ENCODE measurements at regions not wholly inside any gene's neighbourhood (a gene's known extent, or its start where the extent isn't known, plus 50 kb on each side); places are given as distances from the start of the nearest gene placed in this dataset.

DNA sequence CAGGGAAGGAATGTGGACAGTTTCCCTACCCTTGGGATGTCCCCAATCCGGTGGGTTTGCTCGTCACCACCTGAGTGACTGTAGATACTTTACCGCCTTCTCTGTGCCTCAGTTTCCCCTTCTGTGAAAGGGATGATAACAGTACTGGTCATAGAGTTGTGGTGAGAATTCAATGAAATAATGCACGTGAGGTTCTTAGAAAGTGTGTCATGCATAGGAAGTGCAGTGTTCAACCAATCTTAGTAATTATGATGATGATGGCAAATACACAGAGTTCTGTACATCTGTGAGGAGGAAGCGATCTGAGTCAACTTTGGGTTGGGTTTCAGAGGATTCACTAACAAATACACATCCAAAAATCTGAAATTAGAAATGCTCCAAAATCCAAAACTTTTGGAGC lies 114.6 kb upstream of the HS3ST2 start:
- TF ChIP-seq, protein P1, sequence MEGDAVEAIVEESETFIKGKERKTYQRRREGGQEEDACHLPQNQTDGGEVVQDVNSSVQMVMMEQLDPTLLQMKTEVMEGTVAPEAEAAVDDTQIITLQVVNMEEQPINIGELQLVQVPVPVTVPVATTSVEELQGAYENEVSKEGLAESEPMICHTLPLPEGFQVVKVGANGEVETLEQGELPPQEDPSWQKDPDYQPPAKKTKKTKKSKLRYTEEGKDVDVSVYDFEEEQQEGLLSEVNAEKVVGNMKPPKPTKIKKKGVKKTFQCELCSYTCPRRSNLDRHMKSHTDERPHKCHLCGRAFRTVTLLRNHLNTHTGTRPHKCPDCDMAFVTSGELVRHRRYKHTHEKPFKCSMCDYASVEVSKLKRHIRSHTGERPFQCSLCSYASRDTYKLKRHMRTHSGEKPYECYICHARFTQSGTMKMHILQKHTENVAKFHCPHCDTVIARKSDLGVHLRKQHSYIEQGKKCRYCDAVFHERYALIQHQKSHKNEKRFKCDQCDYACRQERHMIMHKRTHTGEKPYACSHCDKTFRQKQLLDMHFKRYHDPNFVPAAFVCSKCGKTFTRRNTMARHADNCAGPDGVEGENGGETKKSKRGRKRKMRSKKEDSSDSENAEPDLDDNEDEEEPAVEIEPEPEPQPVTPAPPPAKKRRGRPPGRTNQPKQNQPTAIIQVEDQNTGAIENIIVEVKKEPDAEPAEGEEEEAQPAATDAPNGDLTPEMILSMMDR (conservative IDR thresholded peaks at IDR 0.05; ENCODE audit: low read depth, low read length), result no peak
- TF ChIP-seq EZH2 (IDR thresholded peaks at IDR 0.05; ENCODE audit: borderline replicate concordance, low read depth, low read length, poor library complexity, severe bottlenecking), result no peak

Measured in A673 (cell line).